HepG2 (cell line): ENCODE measurements at regions not wholly inside any gene's neighbourhood (a gene's known extent, or its start where the extent isn't known, plus 50 kb on each side); places are given as distances from the start of the nearest gene placed in this dataset.

Experiments
- ATAC-seq: fragments of 200-7000 bp; cut with Tn5 transposase; 3 replicates; pipeline ENCODE4 v1.9.1; 2020; ENCODE audit warnings: mild to moderate bottlenecking, moderate library complexity
- BruUV-seq: library from RNA; stranded (reverse); fragments of 400-500 nt; replicated peaks from 2 replicates; lab custom pipeline; 2021; lab: Mats Ljungman, UMichigan
- CTCF ChIA-PET: fragments of 300-600 bp; formaldehyde crosslinking; extraction: SDS; loops from one replicate; lab custom pipeline; 2021; ENCODE audit warnings: low total read pairs, inconsistent platforms, low intra/inter-chr PET ratio; lab: Yijun Ruan, JAX
- POLR2A ChIA-PET: fragments of 350-600 bp; sonication (Branson Sonifier 250); formaldehyde crosslinking; loops from one replicate; lab custom pipeline; 2020; ENCODE audit warnings: antibody characterized with exemption, inconsistent platforms; lab: Yijun Ruan, JAX
- DNase-seq: peaks from one replicate; pipeline ENCODE4 v3.0.0-alpha.2; 2015; ENCODE audit warnings: low spot score
- FAIRE-seq: peaks from 3 replicates; lab custom pipeline; 2011; peaks lifted over from hg19 to GRCh38; lab: Jason Lieb, UNC
- H2AFZ ChIP-seq: one replicate; pipeline ENCODE4 v1.6.1; 2011; ENCODE audit warnings: low read length, inconsistent platforms
- H3K27ac ChIP-seq: fragments of 300-600 bp; 3 replicates; pipeline ENCODE4 v1.8.0; 2011; ENCODE audit warnings: mixed run types, mild to moderate bottlenecking, mixed read lengths, low read length, inconsistent platforms; ENCODE audit not compliant: insufficient read depth; ENCODE audit errors: extremely low read length
- H3K27me3 ChIP-seq, 2 experiments: fragments of 200-600 bp in 1 of 2; 2 replicates in 1 of 2; 3 replicates in 1 of 2; pipeline versions ENCODE4 v1.6.0 to v1.8.0; 2011; ENCODE audit warnings: low read length in 2 of 2, mild to moderate bottlenecking in 2 of 2, moderate library complexity in 2 of 2, inconsistent platforms in 1 of 2; ENCODE audit not compliant: insufficient read depth in 2 of 2, control insufficient read depth in 1 of 2
- H3K36me3 ChIP-seq, 2 experiments: fragments of 200-600 bp in 1 of 2; replicated peaks in 1 of 2; 2 replicates in 1 of 2; 3 replicates in 1 of 2; pipeline versions ENCODE4 v1.5.1 to v1.8.0; 2011; ENCODE audit warnings: low read length in 2 of 2, inconsistent platforms in 1 of 2; ENCODE audit not compliant: insufficient read depth in 2 of 2, control insufficient read depth in 1 of 2
- H3K4me1 ChIP-seq: 2 replicates; pipeline ENCODE4 v1.5.1; 2012; ENCODE audit warnings: low read length, inconsistent platforms; ENCODE audit not compliant: insufficient read depth
- H3K4me2 ChIP-seq: 2 replicates; pipeline ENCODE4 v1.6.0; 2011; ENCODE audit warnings: low read depth, low read length, inconsistent platforms
- H3K4me3 ChIP-seq, 3 experiments: fragments of 200-600 bp in 1 of 3; sonication (generic), shearing (Covaris generic) in 1 of 3; replicated peaks in 1 of 3; 2 replicates each; pipeline ENCODE4 v1.5.1; 2011 to 2016; ENCODE audit warnings: low read length in 3 of 3, inconsistent platforms in 2 of 3, low read depth in 2 of 3, mild to moderate bottlenecking in 2 of 3, control low read depth in 1 of 3, mixed read lengths in 1 of 3; ENCODE audit not compliant: insufficient read depth in 1 of 3
- H3K79me2 ChIP-seq: one replicate; pipeline ENCODE4 v1.6.1; 2011; ENCODE audit warnings: low read length, inconsistent platforms; ENCODE audit not compliant: insufficient read depth
- H3K9ac ChIP-seq: 2 replicates; pipeline ENCODE4 v1.6.0; 2011; ENCODE audit warnings: mild to moderate bottlenecking, low read depth, low read length, inconsistent platforms; ENCODE audit not compliant: insufficient read depth
- H3K9me3 ChIP-seq: 2 replicates; pipeline ENCODE4 v1.5.1; 2012; ENCODE audit warnings: mild to moderate bottlenecking, low read length
- H4K20me1 ChIP-seq: 2 replicates; pipeline ENCODE4 v1.6.0; 2011; ENCODE audit warnings: inconsistent platforms, mild to moderate bottlenecking, low read length, moderate library complexity; ENCODE audit not compliant: insufficient read depth
- ERF ChIP-seq: IDR thresholded peaks from 2 replicates; pipeline ENCODE4 v1.6.1; 2018; ENCODE audit warnings: missing biosample characterization, missing genetic modification reagents
- NKX3-1 ChIP-seq: sonication (generic); formaldehyde crosslinking; IDR thresholded peaks from 2 replicates; pipeline ENCODE4 v1.5.0; 2020; ENCODE audit warnings: missing genetic modification reagents
- PLRG1 ChIP-seq: fragments of 450-650 bp; conservative IDR thresholded peaks from 2 replicates; pipeline ENCODE4 v1.6.1; 2016
- SOX6 ChIP-seq, 2 experiments: fragments of 450-650 bp in 1 of 2; sonication (generic) in 1 of 2; formaldehyde crosslinking in 1 of 2; IDR thresholded peaks; 2 replicates each; pipeline versions ENCODE4 v1.4.0 to v1.6.1; 2017 to 2020; ENCODE audit warnings: antibody characterized with exemption in 1 of 2, mild to moderate bottlenecking in 1 of 2, missing genetic modification reagents in 1 of 2
- SP4 ChIP-seq: sonication (generic); formaldehyde crosslinking; IDR thresholded peaks from 2 replicates; pipeline ENCODE4 v1.8.1; 2023; ENCODE audit warnings: mild to moderate bottlenecking, missing genetic modification reagents
- TEAD3 ChIP-seq: optimal IDR thresholded peaks from 2 replicates; pipeline ENCODE3; 2016; ENCODE audit warnings: borderline replicate concordance
- ZKSCAN1 ChIP-seq: fragments of 150-350 bp; IDR thresholded peaks from 2 replicates; pipeline ENCODE4 v1.6.1; 2014; ENCODE audit warnings: low read length
- ZMYM2 ChIP-seq: sonication (generic); formaldehyde crosslinking; IDR thresholded peaks from 2 replicates; pipeline ENCODE4 v1.8.0; 2022; ENCODE audit warnings: mild to moderate bottlenecking, missing genetic modification reagents
- ZNF124 ChIP-seq: sonication (generic); formaldehyde crosslinking; IDR thresholded peaks from 2 replicates; pipeline ENCODE4 v1.4.0; 2020; ENCODE audit warnings: missing genetic modification reagents
- ZNF253 ChIP-seq: sonication (generic); formaldehyde crosslinking; IDR thresholded peaks from 2 replicates; pipeline ENCODE4 v1.8.0; 2022; ENCODE audit warnings: mild to moderate bottlenecking, missing genetic modification reagents, borderline replicate concordance
- ZNF256 ChIP-seq: sonication (generic); formaldehyde crosslinking; conservative IDR thresholded peaks from 2 replicates; pipeline ENCODE4 v1.4.0; 2020; ENCODE audit warnings: missing genetic modification reagents
- ZNF460 ChIP-seq: sonication (generic); formaldehyde crosslinking; IDR thresholded peaks from 2 replicates; pipeline ENCODE4 v1.5.1; 2020; ENCODE audit warnings: missing genetic modification reagents, mild to moderate bottlenecking, borderline replicate concordance
- ZNF629 ChIP-seq: sonication (generic); formaldehyde crosslinking; conservative IDR thresholded peaks from 2 replicates; pipeline ENCODE4 v1.5.0; 2020; ENCODE audit warnings: missing genetic modification reagents
- ZNF878 ChIP-seq: sonication (generic); formaldehyde crosslinking; IDR thresholded peaks from 2 replicates; pipeline ENCODE4 v1.8.1; 2023; ENCODE audit warnings: mild to moderate bottlenecking, missing genetic modification reagents, moderate library complexity
- WGBS: methylation state at CpG from one replicate; pipeline ENCODE4 v1.1.6; 2017; ENCODE audit warnings: low lambda C conversion rate; 5-methylcytosine and 5-hydroxymethylcytosine counted together
- in situ Hi-C: cut with HindIII; loops from 2 replicates; pipeline ENCODE4 v1.10.0; 2017; ENCODE audit warnings: low pct_unique_long_range_greater_than_20kb; ENCODE audit not compliant: extremely low pct_ligation_motif_present
- intact Hi-C: fragments of 100-400 bp; cut with micrococcal nuclease; formaldehyde crosslinking; loops from one replicate; pipeline ENCODE4 v1.10.0; 2022; ENCODE audit not compliant: unreplicated experiment
- TF ChIP-seq, protein P1 (sequence below): IDR thresholded peaks from 2 replicates; pipeline ENCODE4 v1.6.1; 2012; ENCODE audit warnings: inconsistent platforms
- TF ChIP-seq, protein P2 (sequence below): IDR thresholded peaks from 2 replicates; pipeline ENCODE4 v1.6.1; 2016; ENCODE audit warnings: control low read depth

DNA sequence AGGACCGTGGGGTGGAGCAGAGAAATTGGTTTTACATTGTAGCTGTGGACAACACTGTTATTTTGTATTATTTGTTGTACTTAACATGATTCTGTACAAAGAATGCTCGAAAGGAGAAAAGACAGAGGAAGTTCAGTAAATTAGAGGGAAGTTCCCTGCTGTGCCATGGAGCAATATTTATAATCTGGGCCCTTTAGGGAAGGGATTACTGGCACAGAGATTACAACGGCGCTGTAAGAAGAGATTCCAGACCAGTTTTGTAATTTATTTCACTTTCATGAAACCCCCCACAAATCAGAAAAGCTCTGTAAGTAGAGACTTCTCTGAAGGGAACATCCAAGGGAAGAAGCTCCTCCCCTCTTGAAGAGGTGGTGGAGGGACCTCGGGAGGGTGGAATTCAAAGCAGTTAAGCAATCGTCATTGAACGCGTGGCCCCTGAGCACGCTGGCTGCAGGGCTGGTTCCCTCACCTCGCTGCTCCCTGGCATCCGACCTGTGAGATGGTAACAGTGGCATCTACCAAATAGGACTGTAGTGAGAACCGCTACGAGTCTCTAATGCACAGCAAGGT lies 113.5 kb downstream of the KLF6 start:
- FAIRE-seq: no peak
- WGBS: 35% methylated on average over 12 of the region's 13 CpGs
- no peak for ATAC-seq

DNA sequence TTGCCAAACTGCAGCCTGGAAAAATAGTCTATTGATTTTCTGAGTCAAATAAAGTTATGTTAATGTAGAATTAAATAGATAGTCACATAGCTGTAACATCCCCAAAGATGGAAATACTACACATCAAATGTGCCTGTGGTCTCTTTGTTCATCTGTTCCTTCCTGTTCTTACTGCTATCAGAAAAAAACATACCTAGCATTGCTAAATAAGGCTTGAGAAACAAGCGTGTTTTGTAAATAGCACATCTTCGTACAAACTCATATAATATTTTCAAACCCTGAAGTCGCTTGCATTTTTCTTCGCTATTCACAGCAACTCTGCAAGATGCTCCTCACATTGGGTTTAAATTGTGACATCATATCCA lies 116.1 kb downstream of the KLF6 start:
- Histone ChIP-seq H3K4me3 (peak overlapping the region in 1 of 3 experiments; percentile 56; a peak in 1 of 6 replicates), H3K27me3 (peaks cover 0 to 14% of the 10 kb centered on the region in 2 experiments; a peak in 3 of 5 replicates), H4K20me1 (no peaks in the 10 kb centered on the region), H3K27ac (no peak overlapping the region), H3K79me2 (no peaks in the 10 kb centered on the region), H2AFZ (no peak overlapping the region), H3K4me1 (no peaks in the 10 kb centered on the region), H3K36me3 (no peaks in the 10 kb centered on the region), H3K9ac (no peak overlapping the region), H3K4me2 (peak overlapping the region; percentile 67), H3K9me3 (no peaks in the 10 kb centered on the region)
- ChIA-PET CTCF (no interaction called here), POLR2A (no interaction called here)
- WGBS: 64% methylated on average over 4 of the region's 4 CpGs
- FAIRE-seq (no peak), DNase-seq (no peak), ATAC-seq (no peak)
- no peak for TF ChIP-seq SP4 (CRISPR knock-in tag)
- no peak for TF ChIP-seq PLRG1
- TF ChIP-seq ZMYM2 (CRISPR knock-in tag): no peak
- TF ChIP-seq, protein P1, sequence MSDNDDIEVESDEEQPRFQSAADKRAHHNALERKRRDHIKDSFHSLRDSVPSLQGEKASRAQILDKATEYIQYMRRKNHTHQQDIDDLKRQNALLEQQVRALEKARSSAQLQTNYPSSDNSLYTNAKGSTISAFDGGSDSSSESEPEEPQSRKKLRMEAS: no peak
- no peak for TF ChIP-seq ZNF629 (CRISPR knock-in tag)
- TF ChIP-seq, protein P2, sequence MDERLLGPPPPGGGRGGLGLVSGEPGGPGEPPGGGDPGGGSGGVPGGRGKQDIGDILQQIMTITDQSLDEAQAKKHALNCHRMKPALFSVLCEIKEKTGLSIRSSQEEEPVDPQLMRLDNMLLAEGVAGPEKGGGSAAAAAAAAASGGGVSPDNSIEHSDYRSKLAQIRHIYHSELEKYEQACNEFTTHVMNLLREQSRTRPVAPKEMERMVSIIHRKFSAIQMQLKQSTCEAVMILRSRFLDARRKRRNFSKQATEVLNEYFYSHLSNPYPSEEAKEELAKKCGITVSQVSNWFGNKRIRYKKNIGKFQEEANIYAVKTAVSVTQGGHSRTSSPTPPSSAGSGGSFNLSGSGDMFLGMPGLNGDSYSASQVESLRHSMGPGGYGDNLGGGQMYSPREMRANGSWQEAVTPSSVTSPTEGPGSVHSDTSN (CRISPR knock-in tag): no peak
- no peak for TF ChIP-seq ZNF256 (CRISPR knock-in tag)
- TF ChIP-seq ZNF253 (CRISPR knock-in tag): no peak
- no peak for TF ChIP-seq TEAD3 (CRISPR knock-in tag)
- TF ChIP-seq ZNF124 (CRISPR knock-in tag): no peak
- no peak for TF ChIP-seq ZNF460 (CRISPR knock-in tag)
- no peak for TF ChIP-seq ZNF878
- BruUV-seq: no TSS peak
- intact Hi-C loops (no loop called here), in situ Hi-C loops (no loop called here)

More for the DNA sequence above, 113.5 kb downstream of the KLF6 start:
- H4K20me1 ChIP-seq: no peaks in the 10 kb centered on the region
- no peak overlapping the region for H2AFZ ChIP-seq
- H3K9ac ChIP-seq: no peak overlapping the region
- no peak overlapping the region for H3K27ac ChIP-seq
- no TSS peak for BruUV-seq
- ChIA-PET POLR2A (no interaction called here), CTCF (no interaction called here)
- peaks cover 0 to 12% of the 10 kb centered on the region in 2 experiments; a peak in 3 of 5 replicates for H3K27me3 ChIP-seq
- no peaks in the 10 kb centered on the region for H3K9me3 ChIP-seq
- TF ChIP-seq NKX3-1 (CRISPR knock-in tag) (no peak), ERF (CRISPR knock-in tag) (no peak), SOX6 (IDR thresholded peaks at IDR 0.05) (no peak), SOX6 (CRISPR knock-in tag; IDR thresholded peaks at IDR 0.05) (no peak), ZKSCAN1 (no peak)
- H3K4me3 ChIP-seq: no peak overlapping the region
- no peak overlapping the region for H3K4me2 ChIP-seq
- intact Hi-C loops: no loop called here
- H3K79me2 ChIP-seq: no peaks in the 10 kb centered on the region
- in situ Hi-C loops: no loop called here
- DNase-seq: no peak
- no peaks in the 10 kb centered on the region for H3K36me3 ChIP-seq
- H3K4me1 ChIP-seq: no peaks in the 10 kb centered on the region
